HCT116 (cell line): ENCODE measurements at regions not wholly inside any gene's neighbourhood (a gene's known extent, or its start where the extent isn't known, plus 50 kb on each side); places are given as distances from the start of the nearest gene placed in this dataset.

Experiments
- ATAC-seq: fragments of 200-7000 bp; cut with Tn5 transposase; 2 replicates; pipeline ENCODE4 v1.9.1; 2020; ENCODE audit warnings: mild to moderate bottlenecking, moderate library complexity
- BruUV-seq: library from RNA; stranded (reverse); fragments of 400-500 nt; replicated peaks from 2 replicates; lab custom pipeline; 2021; lab: Mats Ljungman, UMichigan
- CTCF ChIA-PET: fragments of 300-600 bp; sonication (Branson Sonifier 250); formaldehyde crosslinking; loops from one replicate; lab custom pipeline; 2021; ENCODE audit warnings: antibody characterized with exemption; lab: Charles Lee
- POLR2A ChIA-PET: fragments of 300-600, 350-600 bp; sonication (Branson Sonifier 250); formaldehyde crosslinking; loops from one replicate; lab custom pipeline; 2021; ENCODE audit warnings: antibody characterized with exemption; lab: Charles Lee
- RAD21 ChIA-PET, 2 experiments: fragments of 300-600 bp; sonication (Branson Sonifier 250); formaldehyde crosslinking; loops; one replicate each; lab custom pipeline; 2023; ENCODE audit warnings: low total read pairs in 2 of 2; ENCODE audit not compliant: uncharacterized antibody in 2 of 2, unreplicated experiment in 2 of 2, low non-redundant PET in 1 of 2; lab: Charles Lee
- DNase-seq: peaks from one replicate; pipeline ENCODE4 v3.0.0-alpha.2; 2010; ENCODE audit warnings: low read depth, low spot score
- H2AFZ ChIP-seq: fragments of 200-600 bp; shearing (Covaris generic), sonication (generic); 2 replicates; pipeline ENCODE4 v1.6.1; 2017; ENCODE audit warnings: low read depth, mixed run types, mixed read lengths, antibody characterized with exemption, low read length; ENCODE audit not compliant: poor library complexity, severe bottlenecking
- H3K27ac ChIP-seq: 2 replicates; pipeline ENCODE4 v1.5.1; 2012; ENCODE audit warnings: low read depth, low read length
- H3K27me3 ChIP-seq: fragments of 200-600 bp; sonication (generic); 2 replicates; pipeline ENCODE4 v1.6.1; 2016; ENCODE audit warnings: mixed run types, low read length, mixed read lengths; ENCODE audit not compliant: insufficient read depth
- H3K36me3 ChIP-seq, 2 experiments: fragments of 200-500 bp in 1 of 2; fragments of 200-600 bp in 1 of 2; sonication (Bioruptor generic) in 1 of 2; sonication (generic) in 1 of 2; 2 replicates each; pipeline versions ENCODE4 v1.5.1 to v1.6.1; 2014 to 2016; ENCODE audit warnings: low read length in 2 of 2, inconsistent platforms in 1 of 2, mixed read lengths in 1 of 2, mixed run types in 1 of 2; ENCODE audit not compliant: insufficient read depth in 2 of 2, control insufficient read depth in 1 of 2
- H3K4me1 ChIP-seq, 2 experiments: fragments of 200-600 bp in 1 of 2; sonication (generic) in 1 of 2; 2 replicates each; pipeline versions ENCODE4 v1.5.1 to v1.6.1; 2012 to 2017; ENCODE audit warnings: low read length in 2 of 2, inconsistent platforms in 1 of 2, mild to moderate bottlenecking in 1 of 2, mixed read lengths in 1 of 2, mixed run types in 1 of 2, moderate library complexity in 1 of 2; ENCODE audit not compliant: insufficient read depth in 2 of 2, control insufficient read depth in 1 of 2
- H3K4me2 ChIP-seq: fragments of 200-600 bp; sonication (generic); 2 replicates; pipeline ENCODE4 v1.6.1; 2017; ENCODE audit warnings: mixed run types, low read length, mixed read lengths
- H3K4me3 ChIP-seq, 2 experiments: fragments of 200-600 bp in 1 of 2; sonication (generic) in 1 of 2; replicated peaks in 1 of 2; 2 replicates each; pipeline ENCODE4 v1.5.1; 2011 to 2016; ENCODE audit warnings: low read length in 2 of 2, control low read depth in 1 of 2, low read depth in 1 of 2, mild to moderate bottlenecking in 1 of 2, mixed read lengths in 1 of 2, mixed run types in 1 of 2
- H3K79me2 ChIP-seq: fragments of 200-600 bp; sonication (generic); 2 replicates; pipeline ENCODE4 v1.6.1; 2017; ENCODE audit warnings: mild to moderate bottlenecking, mixed run types, low read length, moderate library complexity, mixed read lengths; ENCODE audit not compliant: insufficient read depth
- H3K9ac ChIP-seq: fragments of 200-600 bp; sonication (generic); 2 replicates; pipeline ENCODE4 v1.6.1; 2016; ENCODE audit warnings: low read length, mixed read lengths
- H3K9me2 ChIP-seq: fragments of 200-600 bp; sonication (generic), shearing (Covaris generic); 2 replicates; pipeline ENCODE4 v1.6.1; 2017; ENCODE audit warnings: mixed run types, mild to moderate bottlenecking, moderate library complexity; ENCODE audit not compliant: insufficient read depth
- H3K9me3 ChIP-seq, 2 experiments: fragments of 200-500 bp in 1 of 2; fragments of 200-600 bp in 1 of 2; sonication (Bioruptor generic) in 1 of 2; sonication (generic) in 1 of 2; 2 replicates each; pipeline ENCODE4 v1.6.1; 2014 to 2017; ENCODE audit warnings: low read length in 2 of 2, mixed read lengths in 2 of 2, inconsistent platforms in 1 of 2, low read depth in 1 of 2, mild to moderate bottlenecking in 1 of 2, mixed run types in 1 of 2, moderate library complexity in 1 of 2; ENCODE audit not compliant: control insufficient read depth in 1 of 2, insufficient read depth in 1 of 2
- H4K20me1 ChIP-seq: fragments of 200-600 bp; sonication (generic), shearing (Covaris generic); 2 replicates; pipeline ENCODE4 v1.6.1; 2017; ENCODE audit warnings: mixed run types, mild to moderate bottlenecking, moderate library complexity; ENCODE audit not compliant: insufficient read depth
- CBX3 ChIP-seq: IDR thresholded peaks from 2 replicates; pipeline ENCODE4 v1.6.1; 2012; ENCODE audit warnings: low read depth
- CEBPB ChIP-seq: IDR thresholded peaks from 2 replicates; pipeline ENCODE4 v1.6.1; 2012; ENCODE audit warnings: low read depth
- ELF1 ChIP-seq: IDR thresholded peaks from 2 replicates; pipeline ENCODE4 v1.6.1; 2012; ENCODE audit warnings: low read depth, borderline replicate concordance
- EZH2 ChIP-seq: fragments of 200-600 bp; sonication (generic); IDR thresholded peaks from 2 replicates; pipeline ENCODE4 v1.6.1; 2017; ENCODE audit warnings: antibody characterized with exemption, mixed run types
- EZH2phosphoT487 ChIP-seq: fragments of 200-600 bp; IDR thresholded peaks from 2 replicates; pipeline ENCODE4 v1.6.1; 2018; ENCODE audit warnings: antibody characterized with exemption, borderline replicate concordance
- FOSL1 ChIP-seq: IDR thresholded peaks from 2 replicates; pipeline ENCODE4 v1.6.1; 2012; ENCODE audit warnings: low read depth
- JUND ChIP-seq: IDR thresholded peaks from 2 replicates; pipeline ENCODE4 v1.6.1; 2012
- RAD21 ChIP-seq: IDR thresholded peaks from 2 replicates; pipeline ENCODE4 v1.6.1; 2012; ENCODE audit warnings: low read depth, mild to moderate bottlenecking
- YY1 ChIP-seq: IDR thresholded peaks from 2 replicates; pipeline ENCODE4 v1.6.1; 2011; ENCODE audit warnings: low read length, low read depth, moderate library complexity, mild to moderate bottlenecking; ENCODE audit not compliant: insufficient replicate concordance; ENCODE audit errors: extremely low read depth
- intact Hi-C: fragments of 100-400 bp; cut with micrococcal nuclease; formaldehyde crosslinking; loops from 2 replicates; pipeline ENCODE4 v1.10.0; 2022
- TF ChIP-seq, protein P1 (sequence below): IDR thresholded peaks from 2 replicates; pipeline ENCODE4 v1.6.1; 2011; ENCODE audit warnings: mild to moderate bottlenecking, low read length, moderate library complexity; ENCODE audit not compliant: insufficient replicate concordance; ENCODE audit errors: extremely low read depth
- TF ChIP-seq, protein P2 (sequence below): IDR thresholded peaks from 2 replicates; pipeline ENCODE4 v1.6.1; 2012; ENCODE audit warnings: low read depth

DNA sequence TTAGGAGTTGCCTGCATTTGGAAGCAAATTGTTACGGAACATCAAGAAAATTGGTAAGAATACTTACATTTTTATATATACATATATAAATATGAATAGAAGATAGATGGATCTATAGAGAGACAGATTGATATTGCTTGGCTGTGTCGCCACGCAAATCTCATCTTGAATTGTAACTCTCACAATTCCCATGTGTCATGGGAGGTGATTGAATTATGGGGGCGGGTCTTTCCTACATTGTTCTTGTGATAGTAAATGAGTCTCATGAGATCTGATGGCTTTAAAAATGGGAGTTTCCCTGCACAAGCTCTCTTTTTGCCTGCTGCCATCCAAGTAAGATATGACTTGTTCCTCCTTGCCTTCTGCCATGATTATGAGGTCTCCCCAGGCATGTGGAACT lies 180.8 kb upstream of the HEY2 start:
- Histone ChIP-seq H3K9me2 (no peaks in the 10 kb centered on the region), H3K27me3 (peaks cover 51% of the 10 kb centered on the region), H3K9ac (no peak overlapping the region), H3K4me1 (no peaks in the 10 kb centered on the region), H3K79me2 (no peaks in the 10 kb centered on the region), H3K27ac (no peak overlapping the region), H2AFZ (no peak overlapping the region), H3K9me3 (no peaks in the 10 kb centered on the region), H3K4me3 (no peak overlapping the region)
- ChIA-PET RAD21 (no interaction called here), POLR2A (no interaction called here)
- ATAC-seq = no peak
- no TSS peak for BruUV-seq
- TF ChIP-seq ELF1 (no peak), JUND (no peak), YY1 (no peak), FOSL1 (no peak), RAD21 (no peak), EZH2phosphoT487 (no peak), CBX3 (no peak)
- TF ChIP-seq, protein P1, sequence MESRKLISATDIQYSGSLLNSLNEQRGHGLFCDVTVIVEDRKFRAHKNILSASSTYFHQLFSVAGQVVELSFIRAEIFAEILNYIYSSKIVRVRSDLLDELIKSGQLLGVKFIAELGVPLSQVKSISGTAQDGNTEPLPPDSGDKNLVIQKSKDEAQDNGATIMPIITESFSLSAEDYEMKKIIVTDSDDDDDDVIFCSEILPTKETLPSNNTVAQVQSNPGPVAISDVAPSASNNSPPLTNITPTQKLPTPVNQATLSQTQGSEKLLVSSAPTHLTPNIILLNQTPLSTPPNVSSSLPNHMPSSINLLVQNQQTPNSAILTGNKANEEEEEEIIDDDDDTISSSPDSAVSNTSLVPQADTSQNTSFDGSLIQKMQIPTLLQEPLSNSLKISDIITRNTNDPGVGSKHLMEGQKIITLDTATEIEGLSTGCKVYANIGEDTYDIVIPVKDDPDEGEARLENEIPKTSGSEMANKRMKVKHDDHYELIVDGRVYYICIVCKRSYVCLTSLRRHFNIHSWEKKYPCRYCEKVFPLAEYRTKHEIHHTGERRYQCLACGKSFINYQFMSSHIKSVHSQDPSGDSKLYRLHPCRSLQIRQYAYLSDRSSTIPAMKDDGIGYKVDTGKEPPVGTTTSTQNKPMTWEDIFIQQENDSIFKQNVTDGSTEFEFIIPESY = no peak
- TF ChIP-seq, all 23 proteins: peak for 0
- Histone ChIP-seq H3K4me2 (no peak overlapping the region), H4K20me1 (no peaks in the 10 kb centered on the region), H3K36me3 (no peaks in the 10 kb centered on the region)
- intact Hi-C loops = no loop called here
- no peak for DNase-seq
- CTCF ChIA-PET = no interaction called here

DNA sequence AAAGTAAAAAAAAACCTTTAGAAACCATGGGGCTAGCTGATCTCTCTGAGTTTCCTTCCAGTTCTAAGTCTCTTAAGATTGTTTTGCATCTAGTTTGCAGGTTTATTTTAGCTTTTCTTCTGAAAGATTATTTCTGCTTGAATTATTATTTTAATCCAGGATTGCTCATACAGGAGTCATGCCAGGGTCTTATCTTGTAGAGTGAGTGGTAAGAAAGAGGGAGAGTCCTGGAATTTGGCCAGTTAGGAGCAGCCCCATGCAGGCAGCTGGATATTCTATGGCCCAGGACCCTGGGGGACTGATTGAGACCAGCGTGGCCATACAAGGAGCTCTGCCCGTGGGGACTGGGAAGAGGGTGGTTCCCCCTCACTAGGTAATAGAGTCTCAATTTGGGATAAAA lies 178.9 kb upstream of the HEY2 start:
- Histone ChIP-seq H2AFZ (no peak overlapping the region), H3K9me3 (no peaks in the 10 kb centered on the region), H4K20me1 (no peaks in the 10 kb centered on the region), H3K36me3 (no peaks in the 10 kb centered on the region), H3K79me2 (no peaks in the 10 kb centered on the region), H3K9me2 (no peaks in the 10 kb centered on the region), H3K27ac (no peak overlapping the region), H3K4me1 (no peaks in the 10 kb centered on the region), H3K4me2 (no peak overlapping the region), H3K4me3 (no peak overlapping the region), H3K27me3 (peaks cover 50% of the 10 kb centered on the region), H3K9ac (no peak overlapping the region)
- ChIA-PET CTCF (no interaction called here), RAD21 (no interaction called here), POLR2A (no interaction called here)
- ATAC-seq (no peak), DNase-seq (no peak)
- TF ChIP-seq YY1 (no peak), CEBPB (no peak), ELF1 (no peak), EZH2 (no peak), RAD21 (no peak)
- TF ChIP-seq, protein P2, sequence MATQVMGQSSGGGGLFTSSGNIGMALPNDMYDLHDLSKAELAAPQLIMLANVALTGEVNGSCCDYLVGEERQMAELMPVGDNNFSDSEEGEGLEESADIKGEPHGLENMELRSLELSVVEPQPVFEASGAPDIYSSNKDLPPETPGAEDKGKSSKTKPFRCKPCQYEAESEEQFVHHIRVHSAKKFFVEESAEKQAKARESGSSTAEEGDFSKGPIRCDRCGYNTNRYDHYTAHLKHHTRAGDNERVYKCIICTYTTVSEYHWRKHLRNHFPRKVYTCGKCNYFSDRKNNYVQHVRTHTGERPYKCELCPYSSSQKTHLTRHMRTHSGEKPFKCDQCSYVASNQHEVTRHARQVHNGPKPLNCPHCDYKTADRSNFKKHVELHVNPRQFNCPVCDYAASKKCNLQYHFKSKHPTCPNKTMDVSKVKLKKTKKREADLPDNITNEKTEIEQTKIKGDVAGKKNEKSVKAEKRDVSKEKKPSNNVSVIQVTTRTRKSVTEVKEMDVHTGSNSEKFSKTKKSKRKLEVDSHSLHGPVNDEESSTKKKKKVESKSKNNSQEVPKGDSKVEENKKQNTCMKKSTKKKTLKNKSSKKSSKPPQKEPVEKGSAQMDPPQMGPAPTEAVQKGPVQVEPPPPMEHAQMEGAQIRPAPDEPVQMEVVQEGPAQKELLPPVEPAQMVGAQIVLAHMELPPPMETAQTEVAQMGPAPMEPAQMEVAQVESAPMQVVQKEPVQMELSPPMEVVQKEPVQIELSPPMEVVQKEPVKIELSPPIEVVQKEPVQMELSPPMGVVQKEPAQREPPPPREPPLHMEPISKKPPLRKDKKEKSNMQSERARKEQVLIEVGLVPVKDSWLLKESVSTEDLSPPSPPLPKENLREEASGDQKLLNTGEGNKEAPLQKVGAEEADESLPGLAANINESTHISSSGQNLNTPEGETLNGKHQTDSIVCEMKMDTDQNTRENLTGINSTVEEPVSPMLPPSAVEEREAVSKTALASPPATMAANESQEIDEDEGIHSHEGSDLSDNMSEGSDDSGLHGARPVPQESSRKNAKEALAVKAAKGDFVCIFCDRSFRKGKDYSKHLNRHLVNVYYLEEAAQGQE = no peak
- intact Hi-C loops = no loop called here
- BruUV-seq = no TSS peak
